ENCODE measurements at regions not wholly inside any gene's neighbourhood (a gene's known extent, or its start where the extent isn't known, plus 50 kb on each side); places are given as distances from the start of the nearest gene placed in this dataset.

- no peaks in the 10 kb centered on the region for H3K27me3 ChIP-seq (ENCODE audit: control insufficient read depth in 1 of 2, insufficient read depth in 2 of 2, low read length in 2 of 2)
- H3K9ac ChIP-seq (ENCODE audit: insufficient read depth, low read depth, low read length) = no peak overlapping the region
- intact Hi-C loops (cut with micrococcal nuclease; ENCODE audit: unreplicated experiment) = no loop called here
- H3K79me2 ChIP-seq (ENCODE audit: insufficient read depth, low read length) = no peaks in the 10 kb centered on the region
- CTCF ChIA-PET (ENCODE audit: low intra/inter-chr PET ratio, low total read pairs) = no interaction called here
- WGBS (ENCODE audit: low lambda C conversion rate) = 0% methylated on average over 1 of the region's 1 CpG
- in situ Hi-C loops (cut with HindIII; ENCODE audit: extremely low pct_ligation_motif_present, low pct_unique_long_range_greater_than_20kb) = no loop called here
- no peak for TF ChIP-seq MIER3 (CRISPR knock-in tag; IDR thresholded peaks at IDR 0.05; ENCODE audit: borderline replicate concordance)
- H3K36me3 ChIP-seq (replicated peaks in 1 of 2; ENCODE audit: control insufficient read depth in 1 of 2, insufficient read depth in 2 of 2, low read length in 2 of 2) = no peaks in the 10 kb centered on the region
- H3K9me3 ChIP-seq (ENCODE audit: low read length) = peaks cover 22% of the 10 kb centered on the region
- H3K4me3 ChIP-seq (replicated peaks in 1 of 3; ENCODE audit: insufficient read depth in 1 of 3, low read depth in 2 of 3, low read length in 3 of 3) = no peak overlapping the region
- no TSS peak for BruUV-seq (replicated peaks)
- no peak for ATAC-seq
- H3K4me2 ChIP-seq (ENCODE audit: low read depth, low read length) = no peak overlapping the region
- no peak for DNase-seq (ENCODE audit: low spot score)
- no peaks in the 10 kb centered on the region for H4K20me1 ChIP-seq (ENCODE audit: insufficient read depth, low read length)
- H3K4me1 ChIP-seq (ENCODE audit: insufficient read depth, low read length) = no peaks in the 10 kb centered on the region
- POLR2A ChIA-PET = no interaction called here
- FAIRE-seq = no peak
- H3K27ac ChIP-seq (ENCODE audit: extremely low read length, insufficient read depth, low read length) = no peak overlapping the region
- H2AFZ ChIP-seq (ENCODE audit: low read length) = no peak overlapping the region
Observed at GRCh38 chr9:2317591-2317990, 302.4 kb downstream of the SMARCA2 start.

DNA sequence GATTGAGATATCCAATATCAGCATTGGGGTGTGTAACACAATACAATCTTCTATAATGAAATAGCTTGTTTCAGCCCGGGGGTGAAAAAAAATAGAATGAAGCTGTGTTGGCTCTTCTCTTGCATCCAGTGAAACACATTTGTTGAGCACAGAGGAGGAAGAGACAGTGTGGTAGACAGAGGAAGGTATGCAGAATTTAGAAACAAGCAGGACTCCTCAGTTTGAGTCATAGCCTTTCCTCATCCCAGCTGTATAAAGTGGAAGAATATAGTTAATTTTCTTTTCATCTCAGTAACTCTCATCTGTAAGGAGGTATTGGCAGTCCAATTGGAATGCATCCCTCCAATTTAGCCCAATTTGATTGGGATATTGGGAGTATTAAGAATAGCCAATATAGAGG is 302.2 kb upstream of the VLDLR start:
- Histone ChIP-seq H3K79me2 (ENCODE audit: insufficient read depth, low read length) (no peaks in the 10 kb centered on the region), H3K9me3 (ENCODE audit: low read length) (peaks cover 4% of the 10 kb centered on the region; the same call in 1 of the 2 replicates), H3K27ac (ENCODE audit: extremely low read length, insufficient read depth, low read length) (no peak overlapping the region), H2AFZ (ENCODE audit: low read length) (no peak overlapping the region), H3K4me3 (replicated peaks in 1 of 3; ENCODE audit: insufficient read depth in 1 of 3, low read depth in 2 of 3, low read length in 3 of 3) (no peak overlapping the region), H3K36me3 (replicated peaks in 1 of 2; ENCODE audit: control insufficient read depth in 1 of 2, insufficient read depth in 2 of 2, low read length in 2 of 2) (no peaks in the 10 kb centered on the region), H3K4me2 (ENCODE audit: low read depth, low read length) (no peak overlapping the region), H3K27me3 (ENCODE audit: control insufficient read depth in 1 of 2, insufficient read depth in 2 of 2, low read length in 2 of 2) (no peaks in the 10 kb centered on the region), H3K4me1 (ENCODE audit: insufficient read depth, low read length) (no peaks in the 10 kb centered on the region), H3K9ac (ENCODE audit: insufficient read depth, low read depth, low read length) (no peak overlapping the region), H4K20me1 (ENCODE audit: insufficient read depth, low read length) (no peaks in the 10 kb centered on the region)
- no peak for ATAC-seq
- no peak for FAIRE-seq
- ChIA-PET POLR2A (no interaction called here), CTCF (ENCODE audit: low intra/inter-chr PET ratio, low total read pairs) (no interaction called here)
- no peak for TF ChIP-seq ZNF652 (CRISPR knock-in tag; IDR thresholded peaks at IDR 0.05; ENCODE audit: borderline replicate concordance, low read depth)
- TF ChIP-seq FOXC1 (CRISPR knock-in tag; IDR thresholded peaks at IDR 0.05; ENCODE audit: borderline replicate concordance) = no peak
- TF ChIP-seq ZNF256 (CRISPR knock-in tag; conservative IDR thresholded peaks at IDR 0.05) = no peak
- no peak for TF ChIP-seq EHMT2 (IDR thresholded peaks at IDR 0.05; ENCODE audit: borderline replicate concordance, low read depth, low read length)
- TF ChIP-seq ZNF3 (CRISPR knock-in tag; IDR thresholded peaks at IDR 0.05) = no peak
- no peak for TF ChIP-seq MAFK (conservative IDR thresholded peaks at IDR 0.05 in 1 of 2, IDR thresholded peaks at IDR 0.05 in 1 of 2; ENCODE audit: low read length in 2 of 2)
- TF ChIP-seq ZC3H13 (CRISPR knock-in tag; IDR thresholded peaks at IDR 0.05) = no peak
- DNase-seq (ENCODE audit: low spot score) = no peak
- intact Hi-C loops (cut with micrococcal nuclease; ENCODE audit: unreplicated experiment) = no loop called here
- no TSS peak for BruUV-seq (replicated peaks)
- WGBS (ENCODE audit: low lambda C conversion rate) = 0% methylated on average over 1 of the region's 1 CpG
- in situ Hi-C loops (cut with HindIII; ENCODE audit: extremely low pct_ligation_motif_present, low pct_unique_long_range_greater_than_20kb) = no loop called here

Measured in HepG2 (cell line).